ENCODE measurements at regions not wholly inside any gene's neighbourhood (a gene's known extent, or its start where the extent isn't known, plus 50 kb on each side); places are given as distances from the start of the nearest gene placed in this dataset.

DNA sequence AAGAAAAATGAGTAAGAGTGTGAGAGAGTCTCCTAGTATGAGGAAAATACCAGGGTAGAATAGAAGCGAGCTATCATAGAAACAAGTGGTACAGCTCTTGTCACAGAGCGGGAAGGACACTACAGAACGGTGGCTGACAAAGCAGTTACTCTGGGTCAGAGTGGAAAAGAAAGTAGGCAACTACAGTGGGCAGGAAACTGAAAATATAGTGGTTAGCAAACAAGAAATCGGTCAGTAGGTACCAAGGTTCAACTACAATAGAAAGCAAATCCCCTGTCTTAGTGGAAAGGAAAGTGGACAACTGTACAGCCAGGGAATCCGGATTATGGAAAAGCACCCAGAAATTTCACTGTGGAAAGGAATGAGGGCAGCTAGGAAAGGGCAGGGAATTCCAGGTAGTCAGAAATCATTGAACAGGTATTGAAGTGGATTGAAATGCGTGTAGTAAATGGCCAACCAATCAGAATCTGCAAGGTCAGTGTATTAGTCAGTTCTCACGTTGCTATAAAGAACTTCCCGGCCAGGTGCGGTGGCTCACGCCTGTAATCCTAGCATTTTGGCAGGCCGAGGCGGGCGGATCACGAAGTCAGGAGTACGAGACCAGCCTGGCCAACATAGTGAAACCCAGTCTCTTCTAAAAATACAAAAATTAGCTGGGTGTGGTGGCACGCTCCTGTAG is 219.6 kb upstream of the DIAPH2 start:
- TF ChIP-seq, protein P1, sequence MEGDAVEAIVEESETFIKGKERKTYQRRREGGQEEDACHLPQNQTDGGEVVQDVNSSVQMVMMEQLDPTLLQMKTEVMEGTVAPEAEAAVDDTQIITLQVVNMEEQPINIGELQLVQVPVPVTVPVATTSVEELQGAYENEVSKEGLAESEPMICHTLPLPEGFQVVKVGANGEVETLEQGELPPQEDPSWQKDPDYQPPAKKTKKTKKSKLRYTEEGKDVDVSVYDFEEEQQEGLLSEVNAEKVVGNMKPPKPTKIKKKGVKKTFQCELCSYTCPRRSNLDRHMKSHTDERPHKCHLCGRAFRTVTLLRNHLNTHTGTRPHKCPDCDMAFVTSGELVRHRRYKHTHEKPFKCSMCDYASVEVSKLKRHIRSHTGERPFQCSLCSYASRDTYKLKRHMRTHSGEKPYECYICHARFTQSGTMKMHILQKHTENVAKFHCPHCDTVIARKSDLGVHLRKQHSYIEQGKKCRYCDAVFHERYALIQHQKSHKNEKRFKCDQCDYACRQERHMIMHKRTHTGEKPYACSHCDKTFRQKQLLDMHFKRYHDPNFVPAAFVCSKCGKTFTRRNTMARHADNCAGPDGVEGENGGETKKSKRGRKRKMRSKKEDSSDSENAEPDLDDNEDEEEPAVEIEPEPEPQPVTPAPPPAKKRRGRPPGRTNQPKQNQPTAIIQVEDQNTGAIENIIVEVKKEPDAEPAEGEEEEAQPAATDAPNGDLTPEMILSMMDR (IDR thresholded peaks at IDR 0.05; ENCODE audit: insufficient read depth, low read depth, low read length) = no peak
- TF ChIP-seq EZH2 (IDR thresholded peaks at IDR 0.05; ENCODE audit: insufficient read depth, low read length) = no peak

Measured in astrocyte (in vitro differentiated cells and primary cell).